OCI-LY1 (cell line): ENCODE measurements at regions not wholly inside any gene's neighbourhood (a gene's known extent, or its start where the extent isn't known, plus 50 kb on each side); places are given as distances from the start of the nearest gene placed in this dataset.
A peak's percentile ranks its signal among the peaks of the same experiment; 100 is the strongest.

Experiments used
- H2AFZ ChIP-seq: fragments of 200-600 bp; sonication (generic), shearing (Covaris generic); 2 replicates; pipeline ENCODE4 v1.6.0; 2014; ENCODE audit warnings: antibody characterized with exemption, mild to moderate bottlenecking, low read length
- H3F3A ChIP-seq: fragments of 200-600 bp; sonication (generic), shearing (Covaris generic); 2 replicates; pipeline ENCODE4 v1.6.0; 2014; ENCODE audit warnings: mild to moderate bottlenecking, antibody characterized with exemption, low read length, moderate library complexity; ENCODE audit not compliant: insufficient read depth
- H3K27ac ChIP-seq: fragments of 200-600 bp; sonication (generic); 2 replicates; pipeline ENCODE4 v1.5.1; 2014; ENCODE audit warnings: low read length, mixed run types, mild to moderate bottlenecking, low read depth; ENCODE audit not compliant: poor library complexity, severe bottlenecking
- H3K27me3 ChIP-seq: fragments of 200-600 bp; sonication (generic); 2 replicates; pipeline ENCODE4 v1.6.0; 2014; ENCODE audit warnings: antibody characterized with exemption, mild to moderate bottlenecking, low read length, moderate library complexity; ENCODE audit not compliant: insufficient read depth
- H3K36me3 ChIP-seq: fragments of 200-600 bp; sonication (generic); 2 replicates; pipeline ENCODE4 v1.6.1; 2014; ENCODE audit warnings: mild to moderate bottlenecking, antibody characterized with exemption, low read length, moderate library complexity, mixed read lengths; ENCODE audit not compliant: insufficient read depth
- H3K4me1 ChIP-seq: fragments of 200-600 bp; sonication (generic); 2 replicates; pipeline ENCODE4 v1.5.1; 2014; ENCODE audit warnings: mild to moderate bottlenecking, low read length, moderate library complexity; ENCODE audit not compliant: insufficient read depth, severe bottlenecking
- H3K4me2 ChIP-seq: fragments of 200-600 bp; sonication (generic), shearing (Covaris generic); 2 replicates; pipeline ENCODE4 v1.6.1; 2014; ENCODE audit warnings: low read length
- H3K4me3 ChIP-seq: fragments of 200-600 bp; sonication (generic); 2 replicates; pipeline ENCODE4 v1.5.1; 2014; ENCODE audit warnings: low read length, low read depth, mild to moderate bottlenecking, mixed read lengths; ENCODE audit not compliant: poor library complexity, severe bottlenecking
- H3K79me2 ChIP-seq: fragments of 200-600 bp; shearing (Covaris generic); 2 replicates; pipeline ENCODE4 v1.6.1; 2016; ENCODE audit warnings: mixed run types, low read length, mixed read lengths; ENCODE audit not compliant: insufficient read depth
- H3K9ac ChIP-seq: fragments of 200-600 bp; sonication (generic), shearing (Covaris generic); 2 replicates; pipeline ENCODE4 v1.6.1; 2014; ENCODE audit warnings: mild to moderate bottlenecking, low read length, mixed read lengths
- H3K9me2 ChIP-seq: fragments of 200-600 bp; sonication (generic), shearing (Covaris generic); 2 replicates; pipeline ENCODE4 v1.6.1; 2014; ENCODE audit warnings: low read depth, mild to moderate bottlenecking, low read length, mixed read lengths
- H3K9me3 ChIP-seq: fragments of 200-600 bp; shearing (Covaris generic); 2 replicates; pipeline ENCODE4 v1.6.1; 2014; ENCODE audit warnings: low read length, mixed read lengths
- H4K20me1 ChIP-seq: fragments of 200-600 bp; sonication (generic), shearing (Covaris generic); 2 replicates; pipeline ENCODE4 v1.6.0; 2016; ENCODE audit warnings: mild to moderate bottlenecking, low read length; ENCODE audit not compliant: insufficient read depth
- EZH2 ChIP-seq: fragments of 200-600 bp; sonication (generic), shearing (Covaris generic); IDR thresholded peaks from 2 replicates; pipeline ENCODE4 v1.8.0; 2017; ENCODE audit warnings: borderline replicate concordance, mixed run types, mild to moderate bottlenecking, antibody characterized with exemption, low read length, moderate library complexity, mixed read lengths
- TF ChIP-seq, protein P1 (sequence below): fragments of 200-600 bp; sonication (generic), shearing (Covaris generic); IDR thresholded peaks from 2 replicates; pipeline ENCODE4 v1.5.1; 2017; ENCODE audit warnings: mild to moderate bottlenecking, antibody characterized with exemption, low read length, moderate library complexity, mixed read lengths

GRCh38 chr21:36589352-36589971 is 109.5 kb upstream of the SIM2 start:
- Histone ChIP-seq H3K27ac (no peak overlapping the region), H3K79me2 (no peaks in the 10 kb centered on the region), H3K9me3 (no peaks in the 10 kb centered on the region), H2AFZ (no peak overlapping the region), H3K27me3 (0 out of 2 replicates have a peak, but pooled peaks cover 4% of the 10 kb centered on the region), H3K36me3 (no peaks in the 10 kb centered on the region), H3K4me3 (no peak overlapping the region), H3K9me2 (no peaks in the 10 kb centered on the region), H3F3A (no peaks in the 10 kb centered on the region), H3K4me1 (no peaks in the 10 kb centered on the region), H4K20me1 (no peaks in the 10 kb centered on the region), H3K4me2 (no peak overlapping the region), H3K9ac (no peak overlapping the region)
- no peak for TF ChIP-seq EZH2
- TF ChIP-seq, protein P1, sequence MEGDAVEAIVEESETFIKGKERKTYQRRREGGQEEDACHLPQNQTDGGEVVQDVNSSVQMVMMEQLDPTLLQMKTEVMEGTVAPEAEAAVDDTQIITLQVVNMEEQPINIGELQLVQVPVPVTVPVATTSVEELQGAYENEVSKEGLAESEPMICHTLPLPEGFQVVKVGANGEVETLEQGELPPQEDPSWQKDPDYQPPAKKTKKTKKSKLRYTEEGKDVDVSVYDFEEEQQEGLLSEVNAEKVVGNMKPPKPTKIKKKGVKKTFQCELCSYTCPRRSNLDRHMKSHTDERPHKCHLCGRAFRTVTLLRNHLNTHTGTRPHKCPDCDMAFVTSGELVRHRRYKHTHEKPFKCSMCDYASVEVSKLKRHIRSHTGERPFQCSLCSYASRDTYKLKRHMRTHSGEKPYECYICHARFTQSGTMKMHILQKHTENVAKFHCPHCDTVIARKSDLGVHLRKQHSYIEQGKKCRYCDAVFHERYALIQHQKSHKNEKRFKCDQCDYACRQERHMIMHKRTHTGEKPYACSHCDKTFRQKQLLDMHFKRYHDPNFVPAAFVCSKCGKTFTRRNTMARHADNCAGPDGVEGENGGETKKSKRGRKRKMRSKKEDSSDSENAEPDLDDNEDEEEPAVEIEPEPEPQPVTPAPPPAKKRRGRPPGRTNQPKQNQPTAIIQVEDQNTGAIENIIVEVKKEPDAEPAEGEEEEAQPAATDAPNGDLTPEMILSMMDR = peak; percentile 68

GRCh38 chr21:36591326-36591970 is 107.5 kb upstream of the SIM2 start:
- H3K9me3 ChIP-seq = no peaks in the 10 kb centered on the region
- H3K4me3 ChIP-seq = no peak overlapping the region
- no peaks in the 10 kb centered on the region for H4K20me1 ChIP-seq
- H3K27me3 ChIP-seq = 0 out of 2 replicates have a peak, but pooled peaks cover 10% of the 10 kb centered on the region
- no peaks in the 10 kb centered on the region for H3F3A ChIP-seq
- no peak overlapping the region for H3K27ac ChIP-seq
- no peak overlapping the region for H3K9ac ChIP-seq
- H3K9me2 ChIP-seq = no peaks in the 10 kb centered on the region
- H3K4me2 ChIP-seq = no peak overlapping the region
- no peaks in the 10 kb centered on the region for H3K4me1 ChIP-seq
- TF ChIP-seq, protein P1 = no peak
- no peak for TF ChIP-seq EZH2
- H3K79me2 ChIP-seq = no peaks in the 10 kb centered on the region
- H3K36me3 ChIP-seq = no peaks in the 10 kb centered on the region
- no peak overlapping the region for H2AFZ ChIP-seq

GRCh38 chr21:36596174-36596573 is 102.7 kb upstream of the SIM2 start:
- no peaks in the 10 kb centered on the region for H3K9me3 ChIP-seq
- no peaks in the 10 kb centered on the region for H3K36me3 ChIP-seq
- TF ChIP-seq, protein P1 = no peak
- TF ChIP-seq EZH2 = no peak
- H3K9ac ChIP-seq = no peak overlapping the region
- peaks cover 10% of the 10 kb centered on the region; the same call in 1 of the 2 replicates for H3K27me3 ChIP-seq
- H3K4me2 ChIP-seq = no peak overlapping the region
- no peaks in the 10 kb centered on the region for H4K20me1 ChIP-seq
- no peaks in the 10 kb centered on the region for H3F3A ChIP-seq
- H3K4me1 ChIP-seq = no peaks in the 10 kb centered on the region
- H2AFZ ChIP-seq = no peak overlapping the region
- H3K27ac ChIP-seq = no peak overlapping the region
- no peaks in the 10 kb centered on the region for H3K9me2 ChIP-seq
- no peaks in the 10 kb centered on the region for H3K79me2 ChIP-seq
- no peak overlapping the region for H3K4me3 ChIP-seq
